HG03196 (cell line): ENCODE measurements at regions not wholly inside any gene's neighbourhood (a gene's known extent, or its start where the extent isn't known, plus 50 kb on each side); places are given as distances from the start of the nearest gene placed in this dataset.
"Not testable (repeated sequence)": the region's sequence is repeated elsewhere in the genome, so short reads cannot be mapped to it uniquely, and the experiment has no call there.

Source experiments
- ATAC-seq: cut with Tn5 transposase; IDR thresholded peaks from one replicate; pipeline ENCODE4 v1.9.1; 2021; ENCODE audit not compliant: unreplicated experiment

DNA sequence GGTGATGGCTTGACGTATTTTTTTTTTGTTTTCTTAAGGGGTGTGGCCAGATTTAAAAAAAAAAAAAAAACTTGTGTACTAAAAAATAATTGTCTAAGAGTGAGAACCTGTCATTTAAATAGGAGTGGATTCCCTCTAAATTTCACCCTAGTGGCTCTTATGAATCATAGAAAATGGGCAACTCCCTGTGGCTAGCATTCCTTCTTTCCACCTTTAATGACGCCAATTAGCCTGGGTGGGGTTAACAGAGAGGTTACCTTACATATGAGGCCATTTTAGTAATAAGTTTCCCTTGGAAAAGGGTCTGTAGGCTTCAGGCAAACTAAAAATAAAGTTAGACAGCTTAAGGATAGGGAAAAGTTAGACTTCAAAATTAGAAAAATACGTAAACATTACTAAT, 223.5 kb upstream of the FAM241A start:
- ATAC-seq, result no peak

GRCh38 chr4:111923786-111924185, 221.5 kb upstream of the FAM241A start:
- ATAC-seq, result no peak

DNA sequence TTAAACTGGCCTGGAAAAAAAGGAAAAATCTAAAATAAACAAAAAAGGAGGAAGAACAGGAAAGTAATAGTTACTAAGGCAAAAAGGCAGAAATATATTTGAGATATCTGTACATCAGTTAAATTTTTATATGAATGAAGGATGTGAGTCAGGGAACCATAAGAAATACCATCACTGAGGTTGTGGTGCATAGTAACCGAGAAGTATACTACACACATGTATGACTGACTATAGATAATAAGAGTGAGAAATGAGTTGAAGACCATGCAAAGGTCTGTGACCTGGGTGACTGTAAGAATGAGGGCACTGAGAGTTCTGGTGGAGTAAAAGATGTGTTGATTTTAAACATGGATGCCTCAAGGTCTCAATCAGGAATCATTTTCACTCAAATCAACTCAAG, 220.6 kb upstream of the FAM241A start:
- ATAC-seq, result no peak

DNA sequence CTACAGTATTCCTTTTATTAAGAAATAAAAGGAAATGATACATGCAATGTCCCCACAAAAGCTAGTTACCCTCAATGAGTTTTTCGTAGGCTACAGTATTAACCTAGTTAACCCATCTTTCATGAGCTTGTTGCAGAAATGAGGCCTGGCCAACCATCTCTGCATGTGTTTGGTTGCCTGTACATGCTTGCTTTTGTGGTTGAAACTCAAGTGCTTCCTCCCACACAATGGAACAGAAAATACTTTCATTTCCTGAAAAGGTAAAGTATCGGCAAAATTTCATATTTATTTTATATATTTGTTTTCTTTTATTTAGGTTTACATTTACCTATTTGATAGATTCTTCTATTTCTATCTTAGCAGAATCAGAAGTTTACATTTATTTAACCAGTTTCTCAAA, 214.6 kb upstream of the FAM241A start:
- ATAC-seq, result peak; percentile 98

- ATAC-seq, result no peak
Measured at GRCh38 chr4:111933703-111934102, 211.6 kb upstream of the FAM241A start.

DNA sequence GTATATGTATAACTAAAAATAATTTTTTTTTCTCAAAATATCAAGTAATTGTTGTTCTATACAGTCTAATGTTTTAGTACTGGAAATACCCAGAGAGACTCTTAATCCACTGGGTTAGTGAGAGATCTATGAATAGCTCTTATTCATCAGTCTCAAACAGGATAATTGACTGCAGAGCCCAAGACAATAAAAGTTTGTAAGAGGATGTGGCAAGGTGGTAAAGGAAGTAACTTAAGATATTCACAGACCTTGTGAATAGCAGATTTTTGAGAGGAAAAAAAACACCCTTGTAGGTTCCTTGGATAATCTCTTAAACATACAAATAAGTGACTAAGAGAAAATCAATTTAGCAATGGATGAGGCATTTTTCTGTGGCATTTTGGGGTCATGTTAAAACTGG, 210.9 kb upstream of the FAM241A start:
- no peak for ATAC-seq

DNA sequence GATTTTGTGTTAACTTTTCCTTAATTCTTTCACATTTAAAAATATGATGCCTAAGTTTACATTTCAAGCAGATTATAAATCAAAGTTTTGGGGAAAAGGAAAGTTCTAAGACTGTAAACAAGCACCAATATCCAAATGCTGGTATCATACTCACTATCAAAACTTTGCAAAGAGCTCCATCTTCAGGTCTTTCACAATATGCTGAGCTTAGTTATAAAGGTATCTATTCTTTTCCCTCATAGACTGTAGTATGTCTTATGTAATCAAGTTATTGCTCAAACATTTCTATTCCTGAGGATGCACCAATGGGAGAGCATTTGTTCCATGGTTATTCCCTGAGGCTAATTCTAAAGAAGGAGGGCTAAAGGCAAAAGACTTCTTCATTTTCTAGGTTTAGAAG, 207.9 kb upstream of the FAM241A start:
- no peak for ATAC-seq

- ATAC-seq, result no peak
Measured at GRCh38 chr4:111941957-111942356, 203.3 kb upstream of the FAM241A start.

GRCh38 chr4:111943796-111944203, 201.5 kb upstream of the FAM241A start:
- ATAC-seq, result peak; percentile 95

GRCh38 chr4:111945014-111945413, 200.2 kb upstream of the FAM241A start:
- no peak for ATAC-seq

DNA sequence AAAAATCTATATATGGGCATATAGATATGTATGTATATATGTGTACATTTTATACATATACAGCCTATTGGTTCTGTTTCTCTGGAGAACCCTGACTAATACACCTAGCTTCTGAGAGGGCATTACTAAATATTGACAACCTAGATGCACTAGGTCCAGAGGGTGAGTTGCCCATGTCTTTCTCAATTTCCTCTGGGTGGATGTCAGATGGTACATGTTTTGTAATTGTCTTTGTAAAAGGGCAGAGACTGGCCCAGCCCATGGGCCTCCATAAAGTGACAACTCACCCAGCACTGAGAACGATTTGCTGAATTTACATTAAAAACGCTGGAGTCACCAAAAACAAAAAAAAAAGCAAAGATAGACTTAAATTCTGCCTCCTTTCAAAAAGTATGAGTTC, 198.5 kb upstream of the FAM241A start:
- no peak for ATAC-seq

GRCh38 chr4:111952688-111953087, 192.6 kb upstream of the FAM241A start:
- no peak for ATAC-seq

DNA sequence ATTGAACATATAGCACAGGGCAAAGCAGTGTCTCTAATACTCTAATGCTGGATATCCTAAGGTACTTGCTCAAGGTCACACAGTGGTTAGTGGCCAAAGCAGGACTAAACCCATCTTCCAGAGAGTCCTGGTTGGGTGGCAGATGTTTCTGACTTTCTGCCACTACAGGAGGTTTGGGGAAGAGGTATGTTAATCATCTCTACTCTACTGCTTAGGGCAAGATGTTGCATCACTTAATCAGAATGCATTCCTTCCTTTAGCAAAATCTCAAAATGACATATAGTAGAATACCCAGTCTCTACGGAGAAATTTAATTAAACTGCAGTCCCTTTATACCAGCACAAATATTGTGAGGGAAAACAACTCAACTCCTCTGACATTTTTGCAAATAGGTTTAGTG, 190.7 kb upstream of the FAM241A start:
- ATAC-seq, result no peak

DNA sequence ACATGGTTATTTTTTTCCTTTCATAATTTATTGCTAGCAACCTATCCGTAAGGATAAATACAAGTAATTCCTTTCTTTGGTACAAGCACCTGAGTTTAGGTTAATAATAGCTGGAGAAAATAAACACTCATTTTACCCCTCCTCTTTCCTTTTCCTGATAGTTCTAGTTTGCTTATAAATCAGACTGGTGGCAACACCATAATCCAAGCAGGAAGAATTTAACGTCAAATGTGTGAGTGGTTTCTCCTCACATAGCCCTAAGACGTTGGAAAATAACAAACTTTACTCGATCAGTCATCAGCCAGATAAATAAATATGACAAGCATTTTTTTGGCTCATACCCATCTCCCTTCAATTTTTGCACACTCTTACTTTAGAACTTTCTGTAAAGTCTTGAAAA, 190.3 kb upstream of the FAM241A start:
- ATAC-seq, result no peak

- ATAC-seq, result no peak
Measured at GRCh38 chr4:111957116-111957515, 188.1 kb upstream of the FAM241A start.

- ATAC-seq, result no peak
Measured at GRCh38 chr4:111957997-111958396, 187.3 kb upstream of the FAM241A start.

GRCh38 chr4:111959222-111959621, 186.0 kb upstream of the FAM241A start:
- ATAC-seq, result peak; percentile 34

- peak; percentile 95 for ATAC-seq
Measured at GRCh38 chr4:111960241-111960667, 185.0 kb upstream of the FAM241A start.

DNA sequence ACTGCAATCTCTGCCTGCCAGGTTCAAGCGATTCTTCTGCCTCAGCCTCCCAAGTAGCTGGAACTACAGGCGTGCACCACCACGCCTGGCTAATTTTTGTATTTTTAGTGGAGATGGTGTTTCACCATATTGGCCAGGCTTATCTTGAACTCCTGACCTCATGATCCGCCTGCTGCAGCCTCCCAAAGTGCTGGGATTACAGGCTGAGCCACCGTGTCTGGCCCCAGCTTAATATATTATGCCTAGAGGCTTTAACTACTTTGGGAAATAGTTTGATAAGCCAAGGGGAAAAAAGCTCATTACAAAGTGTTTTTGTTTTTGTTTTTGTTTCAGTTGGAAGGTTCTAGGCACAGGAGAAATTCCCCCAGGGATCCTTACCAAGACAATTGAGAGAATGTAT, 184.2 kb upstream of the FAM241A start:
- not testable (repeated sequence) for ATAC-seq

DNA sequence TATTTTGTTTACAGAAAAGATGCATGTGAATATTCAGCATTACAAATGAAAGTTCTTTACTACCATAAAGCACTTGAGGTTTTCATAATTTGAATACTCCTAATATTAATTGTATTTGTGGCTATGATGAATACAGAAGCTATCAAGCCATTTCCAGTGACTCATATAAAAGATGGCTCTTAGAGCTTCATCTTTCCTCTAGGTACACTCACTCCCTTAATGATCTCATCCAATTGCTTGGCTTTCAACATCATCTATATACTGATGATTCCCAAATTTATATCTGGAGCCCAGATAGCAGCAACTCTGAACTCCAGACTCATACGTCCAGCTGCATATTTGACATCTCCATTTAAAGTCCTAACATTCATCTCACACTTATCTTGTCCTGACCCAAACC, 183.4 kb upstream of the FAM241A start:
- no peak for ATAC-seq

- ATAC-seq, result no peak
Measured at GRCh38 chr4:111963158-111963700, 182.0 kb upstream of the FAM241A start.

DNA sequence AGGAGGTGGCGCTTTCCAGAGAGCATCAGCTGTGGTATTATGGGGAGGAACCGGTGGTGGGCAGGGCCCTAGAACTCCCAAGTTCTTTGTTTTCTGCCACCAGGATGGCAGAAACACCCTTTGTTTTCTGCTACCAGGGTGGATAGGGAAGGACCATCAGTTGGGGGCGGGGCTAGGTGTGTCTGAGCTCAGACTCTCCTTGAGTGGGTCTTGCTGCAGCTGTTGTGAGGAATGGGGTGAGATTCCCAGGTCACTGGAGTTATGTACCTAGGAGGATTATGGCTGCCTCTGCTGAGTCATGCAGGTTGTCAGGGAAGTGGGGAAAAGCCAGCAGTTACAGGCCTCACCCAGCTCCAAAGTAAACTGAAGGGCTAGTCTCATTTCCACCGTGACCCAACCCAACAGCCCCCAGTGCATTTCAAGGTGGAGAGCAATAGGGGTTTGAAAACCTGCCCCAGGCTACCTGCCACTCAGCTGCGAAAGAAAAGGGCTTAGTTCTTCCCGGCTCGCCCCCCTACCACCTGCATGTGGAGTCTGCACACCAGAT, 167.8 kb upstream of the FAM241A start:
- ATAC-seq, result no peak

DNA sequence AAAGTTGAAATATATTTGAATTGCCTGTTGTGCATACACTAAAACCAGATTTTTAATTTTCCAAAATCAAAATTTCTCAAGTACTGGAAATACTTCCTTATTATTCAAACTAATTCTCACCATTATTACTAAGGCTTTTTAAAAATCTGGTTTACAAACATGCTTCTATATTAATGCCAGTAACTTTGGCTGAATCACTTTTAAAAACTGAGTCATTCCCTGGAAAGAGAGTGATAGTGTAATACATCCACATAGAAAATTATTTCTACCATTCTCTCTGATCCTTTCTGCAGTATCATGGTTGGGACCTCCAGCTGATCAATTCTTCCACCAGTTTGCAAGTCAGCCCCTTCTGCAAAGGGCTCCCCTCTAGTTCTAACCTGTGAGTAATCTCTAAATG, 165.3 kb upstream of the FAM241A start:
- ATAC-seq, result no peak
